SK-N-SH (cell line): ENCODE measurements at regions not wholly inside any gene's neighbourhood (a gene's known extent, or its start where the extent isn't known, plus 50 kb on each side); places are given as distances from the start of the nearest gene placed in this dataset.

Experiments
- CTCF ChIA-PET: fragments of 300-600, 350-600 bp; formaldehyde crosslinking; extraction: SDS; loops from one replicate; lab custom pipeline; 2021; lab: Yijun Ruan, JAX
- POLR2A ChIA-PET: fragments of 350-600 bp; sonication (Branson Sonifier 250); formaldehyde crosslinking; extraction: SDS; loops from one replicate; lab custom pipeline; 2020; ENCODE audit warnings: antibody characterized with exemption, inconsistent platforms; lab: Yijun Ruan, JAX
- DNase-seq: peaks from one replicate; pipeline ENCODE4 v3.0.0; 2012
- H2AFZ ChIP-seq: fragments of 200-600 bp; sonication (generic); 2 replicates; pipeline ENCODE4 v1.8.1; 2016; ENCODE audit warnings: antibody characterized with exemption, mild to moderate bottlenecking, low read depth
- H3F3A ChIP-seq: fragments of 200-600 bp; sonication (generic); replicated peaks from 2 replicates; pipeline ENCODE3; 2016; ENCODE audit warnings: antibody characterized with exemption, mild to moderate bottlenecking; ENCODE audit not compliant: insufficient read depth
- H3K27ac ChIP-seq, 2 experiments: fragments of 200-500 bp in 1 of 2; fragments of 200-600 bp in 1 of 2; sonication (Bioruptor generic) in 1 of 2; sonication (generic), shearing (Covaris generic) in 1 of 2; 2 replicates each; pipeline versions ENCODE4 v1.5.1 to v1.6.1; 2014 to 2016; ENCODE audit warnings: low read depth in 2 of 2, inconsistent platforms in 1 of 2, low read length in 1 of 2, mild to moderate bottlenecking in 1 of 2, mixed read lengths in 1 of 2
- H3K27me3 ChIP-seq: fragments of 200-600 bp; sonication (generic), shearing (Covaris generic); 2 replicates; pipeline ENCODE4 v1.6.1; 2016; ENCODE audit warnings: mixed run types; ENCODE audit not compliant: insufficient read depth
- H3K36me3 ChIP-seq, 2 experiments: fragments of 200-500 bp in 1 of 2; fragments of 200-600 bp in 1 of 2; sonication (Bioruptor generic) in 1 of 2; sonication (generic) in 1 of 2; replicated peaks in 1 of 2; 2 replicates each; pipeline versions ENCODE3 to v1.5.1; 2014 to 2016; ENCODE audit warnings: low read length in 1 of 2, mild to moderate bottlenecking in 1 of 2; ENCODE audit not compliant: insufficient read depth in 2 of 2, control insufficient read depth in 1 of 2
- H3K4me1 ChIP-seq, 2 experiments: fragments of 200-500 bp in 1 of 2; fragments of 200-600 bp in 1 of 2; sonication (Bioruptor generic) in 1 of 2; sonication (generic), shearing (Covaris generic) in 1 of 2; 2 replicates each; pipeline versions ENCODE4 v1.5.1 to v1.6.1; 2014 to 2016; ENCODE audit warnings: low read depth in 1 of 2, low read length in 1 of 2, mixed run types in 1 of 2; ENCODE audit not compliant: insufficient read depth in 2 of 2, control insufficient read depth in 1 of 2
- H3K4me2 ChIP-seq: fragments of 200-600 bp; sonication (generic), shearing (Covaris generic); 2 replicates; pipeline ENCODE4 v1.6.1; 2017; ENCODE audit warnings: mixed run types
- H3K4me3 ChIP-seq, 2 experiments: fragments of 200-500 bp in 1 of 2; fragments of 200-600 bp in 1 of 2; sonication (Bioruptor generic) in 1 of 2; sonication (generic), shearing (Covaris generic) in 1 of 2; 2 replicates each; pipeline versions ENCODE4 v1.5.1 to v1.8.1; 2014 to 2016; ENCODE audit warnings: low read depth in 2 of 2, inconsistent platforms in 1 of 2, low read length in 1 of 2, mild to moderate bottlenecking in 1 of 2, mixed read lengths in 1 of 2, moderate library complexity in 1 of 2
- H3K79me2 ChIP-seq: fragments of 200-600 bp; sonication (generic); 2 replicates; pipeline ENCODE4 v1.8.1; 2017; ENCODE audit warnings: mild to moderate bottlenecking; ENCODE audit not compliant: insufficient read depth
- H3K9ac ChIP-seq: fragments of 200-600 bp; sonication (generic); 2 replicates; pipeline ENCODE4 v1.6.1; 2017; ENCODE audit warnings: mixed run types
- H3K9me2 ChIP-seq: fragments of 200-600 bp; sonication (generic); 2 replicates; pipeline ENCODE4 v1.6.1; 2017; ENCODE audit warnings: mixed run types
- H3K9me3 ChIP-seq: fragments of 200-600 bp; sonication (generic); 2 replicates; pipeline ENCODE4 v1.6.1; 2017; ENCODE audit warnings: mixed run types, mild to moderate bottlenecking, moderate library complexity
- H4K20me1 ChIP-seq: fragments of 200-600 bp; sonication (generic); 2 replicates; pipeline ENCODE4 v1.6.1; 2017; ENCODE audit warnings: mild to moderate bottlenecking, mixed run types; ENCODE audit not compliant: insufficient read depth
- ELF1 ChIP-seq: IDR thresholded peaks from 2 replicates; pipeline ENCODE4 v1.4.0; 2012
- FOSL2 ChIP-seq: IDR thresholded peaks from 2 replicates; pipeline ENCODE4 v1.4.0; 2012; ENCODE audit warnings: low read depth, mild to moderate bottlenecking, moderate library complexity, borderline replicate concordance
- FOXJ3 ChIP-seq: sonication (generic); formaldehyde crosslinking; IDR thresholded peaks from 2 replicates; pipeline ENCODE4 v1.5.1; 2020; ENCODE audit warnings: mild to moderate bottlenecking, missing genetic modification reagents
- FOXM1 ChIP-seq: IDR thresholded peaks from 2 replicates; pipeline ENCODE4 v1.4.0; 2012; ENCODE audit warnings: low read depth, mild to moderate bottlenecking
- GATA2 ChIP-seq: sonication (generic); formaldehyde crosslinking; IDR thresholded peaks from 2 replicates; pipeline ENCODE4 v1.5.0; 2020; ENCODE audit warnings: mild to moderate bottlenecking, missing genetic modification reagents
- IRF3 ChIP-seq: fragments of 150-350 bp; IDR thresholded peaks from 2 replicates; pipeline ENCODE4 v1.6.1; 2016; ENCODE audit warnings: mild to moderate bottlenecking, low read depth, low read length
- NFIC ChIP-seq: IDR thresholded peaks from 2 replicates; pipeline ENCODE4 v1.4.0; 2012; ENCODE audit warnings: borderline replicate concordance
- RAD21 ChIP-seq: IDR thresholded peaks from 2 replicates; pipeline ENCODE4 v1.6.1; 2012; ENCODE audit warnings: mild to moderate bottlenecking, low read length
- REST ChIP-seq: IDR thresholded peaks from 2 replicates; pipeline ENCODE4 v1.6.1; 2012; ENCODE audit warnings: mild to moderate bottlenecking, low read depth, low read length, moderate library complexity
- RFX5 ChIP-seq: IDR thresholded peaks from 2 replicates; pipeline ENCODE4 v1.6.1; 2012; ENCODE audit warnings: mild to moderate bottlenecking, improper control_type of control experiment, low read length
- TCF12 ChIP-seq: IDR thresholded peaks from 2 replicates; pipeline ENCODE4 v1.4.0; 2012
- TEAD4 ChIP-seq: IDR thresholded peaks from 2 replicates; pipeline ENCODE4 v1.4.0; 2012; ENCODE audit warnings: mild to moderate bottlenecking, borderline replicate concordance; ENCODE audit not compliant: insufficient read depth
- USF1 ChIP-seq: IDR thresholded peaks from 2 replicates; pipeline ENCODE4 v1.4.0; 2012; ENCODE audit warnings: low read depth, borderline replicate concordance
- YY1 ChIP-seq: IDR thresholded peaks from 2 replicates; pipeline ENCODE4 v1.4.0; 2012; ENCODE audit warnings: low read depth, mild to moderate bottlenecking
- WGBS: methylation state at CpG from one replicate; pipeline ENCODE4 v1.1.6; 2017; ENCODE audit warnings: low lambda C conversion rate; 5-methylcytosine and 5-hydroxymethylcytosine counted together

- no peak for TF ChIP-seq REST
- TF ChIP-seq TEAD4 = no peak
- no peak for TF ChIP-seq GATA2 (CRISPR knock-in tag)
- TF ChIP-seq FOXJ3 (CRISPR knock-in tag) = no peak
- no peak for TF ChIP-seq USF1
- no peak for TF ChIP-seq TCF12
- TF ChIP-seq RAD21 = no peak
Measured at GRCh38 chr15:56794553-56795329, 61.4 kb upstream of the ZNF280D start (continued).

GRCh38 chr15:56794165-56794552, 60.9 kb upstream of the ZNF280D start:
- Histone ChIP-seq H3K4me3 (no peak overlapping the region), H3K4me1 (no peaks in the 10 kb centered on the region; a peak in 1 of 4 replicates), H3K27ac (peak overlapping the region in 1 of 2 experiments; percentile 53; a peak in 2 of 4 replicates), H3K4me2 (no peak overlapping the region), H3K79me2 (no peaks in the 10 kb centered on the region), H3K9me3 (peaks cover 4% of the 10 kb centered on the region; the same call in 1 of the 2 replicates), H3F3A (peaks cover 10% of the 10 kb centered on the region), H2AFZ (no peak overlapping the region), H3K9ac (no peak overlapping the region), H3K36me3 (no peaks in the 10 kb centered on the region), H4K20me1 (no peaks in the 10 kb centered on the region), H3K9me2 (no peaks in the 10 kb centered on the region), H3K27me3 (no peaks in the 10 kb centered on the region)
- no peak for DNase-seq
- WGBS = 15% methylated on average over 1 of the region's 1 CpG
- ChIA-PET POLR2A (no interaction called here), CTCF (interaction anchor here (2.2 kb wide), 1 partner anchor 14 kb away, joined by 6 read pairs; no protein-coding TSS in a partner anchor)
- TF ChIP-seq GATA2 (CRISPR knock-in tag) = no peak
- TF ChIP-seq REST = no peak
- no peak for TF ChIP-seq FOXJ3 (CRISPR knock-in tag)
- no peak for TF ChIP-seq NFIC
- TF ChIP-seq TEAD4 = no peak
- TF ChIP-seq FOSL2 = no peak
- no peak for TF ChIP-seq IRF3
- TF ChIP-seq TCF12 = no peak
- no peak for TF ChIP-seq ELF1
- no peak for TF ChIP-seq YY1
- no peak for TF ChIP-seq FOXM1
- TF ChIP-seq RFX5 = no peak
